ENCODE measurements at regions not wholly inside any gene's neighbourhood (a gene's known extent, or its start where the extent isn't known, plus 50 kb on each side); places are given as distances from the start of the nearest gene placed in this dataset.

- TF ChIP-seq CTCF (IDR thresholded peaks at IDR 0.05): no peak
- no peak for TF ChIP-seq POLR2AphosphoS5 (IDR thresholded peaks at IDR 0.05)
- TF ChIP-seq POLR2A (IDR thresholded peaks at IDR 0.05): no peak
Observed at GRCh38 chr1:224564454-224565084, 51.5 kb upstream of the CNIH3 start.
